HG03159 (cell line): ENCODE measurements at regions not wholly inside any gene's neighbourhood (a gene's known extent, or its start where the extent isn't known, plus 50 kb on each side); places are given as distances from the start of the nearest gene placed in this dataset.

Experiments used
- ATAC-seq: cut with Tn5 transposase; IDR thresholded peaks from one replicate; pipeline ENCODE4 v1.9.1; 2021; ENCODE audit warnings: mild to moderate bottlenecking, moderate library complexity; ENCODE audit not compliant: unreplicated experiment

DNA sequence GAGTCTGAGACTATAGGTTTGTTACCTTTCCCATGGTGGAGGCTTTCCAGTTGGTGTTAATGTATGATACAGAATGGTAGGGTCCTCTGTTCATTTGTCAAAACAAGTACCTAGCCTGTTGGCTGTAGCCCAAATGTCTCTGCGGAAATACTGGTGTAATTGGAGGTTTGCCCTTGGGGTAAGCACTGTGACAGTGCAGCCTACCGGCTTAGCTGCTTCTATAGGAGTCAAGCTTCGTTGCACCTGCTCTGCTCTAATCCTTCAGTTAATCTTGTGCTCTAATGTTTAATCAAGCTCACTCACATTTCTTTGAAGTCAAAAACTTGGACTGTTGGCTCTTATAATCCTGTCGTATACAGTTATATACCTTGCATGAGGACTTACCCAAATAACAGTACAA, 203.4 kb downstream of the CCNG2 start:
- no peak for ATAC-seq

DNA sequence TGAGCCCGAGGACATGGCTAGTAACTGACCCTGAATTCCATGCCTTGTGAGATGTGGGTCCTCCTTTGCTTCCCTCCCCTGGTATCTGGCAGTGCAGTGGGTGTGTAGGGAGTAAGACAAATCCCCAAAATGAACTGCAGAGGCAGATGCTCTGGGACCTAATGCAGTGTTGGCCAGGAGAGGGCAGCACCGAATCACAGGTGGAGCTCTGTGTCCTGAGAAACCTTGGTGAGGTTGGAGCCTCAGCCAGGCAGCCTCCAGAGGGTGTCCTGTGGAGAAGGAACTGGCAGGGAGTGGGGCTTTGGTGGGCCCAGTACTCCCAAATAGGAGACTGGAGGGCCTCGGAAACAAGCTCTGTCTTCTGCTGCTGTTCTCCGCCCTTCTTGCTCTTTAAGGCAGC, 209.9 kb downstream of the CCNG2 start:
- ATAC-seq = peak; percentile 85

DNA sequence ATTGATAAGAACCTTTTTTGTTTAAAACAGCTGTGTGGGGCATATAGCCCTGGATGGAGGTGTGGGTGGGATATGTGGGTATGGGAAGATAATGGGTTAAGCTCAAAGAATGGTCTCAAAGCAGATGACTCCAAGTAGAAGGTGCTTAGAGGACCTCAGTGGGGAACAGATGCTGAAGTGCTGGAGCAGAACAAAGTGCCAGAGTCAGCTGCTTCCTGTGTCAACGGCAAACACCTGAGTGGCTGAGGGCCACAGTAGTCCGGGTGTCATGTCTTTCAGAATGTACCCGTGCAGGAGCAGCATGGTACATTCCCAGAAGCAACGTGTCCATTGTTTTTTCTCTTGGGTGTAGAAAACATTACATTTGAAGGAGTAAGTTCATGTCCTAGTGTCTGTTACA, 210.6 kb downstream of the CCNG2 start:
- ATAC-seq = no peak

DNA sequence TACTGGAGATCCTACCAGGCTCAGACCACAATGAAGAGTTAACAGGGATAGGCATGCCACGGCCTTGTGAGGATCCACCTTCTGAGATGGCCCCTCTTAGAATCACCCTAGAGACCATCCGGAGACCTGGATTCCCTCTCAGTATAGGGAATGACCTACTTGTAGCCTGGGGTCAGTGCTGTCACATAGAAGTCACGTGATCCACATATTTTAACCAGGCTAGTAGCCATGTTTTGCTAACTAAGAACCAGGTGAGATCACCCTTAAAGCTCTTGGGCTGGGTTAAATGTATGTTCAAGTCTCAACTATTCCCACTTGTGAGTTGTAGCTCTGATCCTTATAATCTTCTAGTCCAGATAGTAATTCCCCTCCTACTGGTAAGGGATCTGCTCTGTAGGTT, 215.4 kb downstream of the CCNG2 start:
- ATAC-seq = no peak

DNA sequence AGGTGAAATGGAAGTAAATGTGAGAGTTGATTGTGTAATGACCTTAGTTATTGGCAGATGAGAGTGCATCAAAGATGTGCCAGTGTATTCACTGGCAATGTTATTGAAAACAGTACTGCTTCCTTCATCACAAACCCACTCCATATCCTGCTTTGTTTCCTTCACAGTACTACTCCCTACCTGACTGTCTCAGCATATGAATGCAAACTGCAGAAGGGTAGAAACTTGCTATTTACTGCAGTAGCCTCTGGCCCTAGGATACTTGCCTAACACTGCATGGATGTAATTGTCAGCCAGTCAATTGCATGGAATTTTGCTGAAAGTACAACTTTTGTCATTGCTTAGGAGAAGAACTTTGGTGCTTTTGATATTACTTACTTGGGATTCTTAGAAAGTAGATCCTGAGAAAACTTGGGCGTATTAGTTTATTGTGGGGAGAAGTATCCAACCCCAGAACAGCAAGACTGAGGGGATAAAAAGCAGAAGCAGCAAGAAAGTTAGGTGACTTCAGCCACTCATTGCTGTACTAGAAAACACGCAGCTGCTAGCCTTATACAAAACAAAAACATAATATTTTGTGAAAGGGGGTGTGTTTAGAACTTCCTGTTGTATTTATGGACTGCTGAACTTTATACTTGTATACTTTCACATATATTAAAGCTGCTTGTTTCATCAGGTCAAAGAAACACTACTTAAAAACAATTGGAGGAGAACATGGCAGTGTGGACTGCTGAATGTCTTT, 219.0 kb downstream of the CCNG2 start:
- no peak for ATAC-seq

DNA sequence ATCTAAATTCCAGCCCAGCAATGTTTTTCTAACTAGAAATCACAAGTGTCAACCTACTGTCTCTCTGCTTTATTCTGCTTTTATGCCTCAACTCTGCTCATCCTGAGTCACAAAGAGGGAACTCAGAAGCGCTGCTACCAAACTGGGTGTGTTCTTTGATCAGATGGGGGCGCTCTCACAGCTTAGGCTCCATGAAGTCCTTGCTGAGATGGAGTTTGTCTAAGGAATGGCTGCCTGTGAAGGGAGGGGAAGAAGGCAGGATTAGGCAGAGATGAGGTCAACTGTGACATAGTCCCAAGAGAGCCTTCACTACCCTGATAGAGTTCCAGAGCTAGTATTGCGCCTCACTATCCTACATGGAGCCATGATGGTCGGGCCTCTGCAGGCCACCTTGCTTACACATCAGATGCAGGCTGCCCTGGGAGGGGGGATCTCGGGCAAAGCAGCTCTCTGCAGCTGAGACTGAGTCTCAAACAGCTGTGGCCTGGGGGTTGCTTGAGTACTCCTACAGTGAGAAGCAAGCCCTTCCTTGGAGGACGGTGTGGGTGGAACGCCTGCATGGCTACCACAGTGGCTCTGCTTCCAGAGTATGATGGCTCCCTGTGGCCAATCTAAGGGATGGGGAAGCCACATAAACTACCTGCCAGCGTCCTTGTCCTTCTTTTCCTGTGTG, 219.9 kb downstream of the CCNG2 start:
- no peak for ATAC-seq

DNA sequence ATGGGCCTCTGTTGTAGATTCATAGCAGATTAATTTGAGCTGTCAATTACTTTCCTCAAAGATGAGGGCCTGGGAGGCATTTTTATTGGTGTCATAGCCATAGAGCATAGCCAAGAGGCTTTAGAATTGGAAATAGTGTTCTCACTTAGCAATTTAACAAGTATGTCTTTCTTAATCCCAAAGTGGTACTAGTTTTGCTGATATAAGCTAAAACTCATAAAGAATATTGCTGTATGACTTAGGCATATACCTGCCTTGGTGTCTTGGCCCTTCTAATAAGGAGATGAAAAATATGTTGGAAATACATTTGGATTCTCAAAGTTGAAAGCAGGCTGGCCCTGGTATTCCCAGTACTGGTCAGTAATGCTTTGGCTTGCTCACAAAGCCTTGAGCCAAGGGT, 221.5 kb upstream of the CXCL13 start:
- ATAC-seq = no peak

DNA sequence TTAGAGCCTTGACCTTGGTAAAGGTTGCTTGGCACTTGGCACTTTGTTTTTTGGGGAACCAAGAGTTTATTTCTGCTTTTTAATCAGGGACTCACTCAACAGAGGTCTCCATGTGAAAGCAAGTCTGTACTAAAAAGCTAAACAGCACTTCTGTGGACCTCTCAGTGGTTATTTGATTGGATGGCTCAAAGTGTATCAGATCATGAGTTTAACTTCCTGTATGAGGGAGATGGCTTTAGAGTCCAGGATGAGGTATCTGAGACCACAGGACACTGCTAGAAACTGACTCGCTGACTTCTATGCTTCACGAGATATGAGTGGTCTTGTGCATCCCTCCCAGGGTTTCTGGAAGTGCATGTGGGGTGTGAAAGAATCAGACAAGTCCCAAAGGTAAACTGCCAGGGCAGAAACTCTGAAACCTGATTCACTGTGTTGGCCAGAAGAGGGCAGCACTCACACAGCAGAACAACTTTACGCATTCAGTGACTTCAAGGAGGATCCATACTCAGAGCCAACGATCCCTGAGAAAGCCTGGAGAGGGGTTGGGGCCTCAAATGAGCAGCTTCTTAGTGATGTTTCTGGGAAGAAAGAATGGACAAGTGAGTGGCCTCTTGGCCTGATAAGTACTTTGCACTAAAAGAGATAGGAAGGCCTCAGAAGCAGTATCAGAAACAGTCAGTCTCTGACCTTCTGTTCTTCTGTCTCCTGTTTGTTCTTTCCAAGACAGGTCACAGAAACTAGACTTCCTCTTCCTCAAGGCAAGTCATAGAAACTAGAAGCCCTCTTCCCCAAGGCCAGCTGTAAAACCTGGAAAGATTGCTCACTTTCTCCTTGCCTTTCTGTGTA, 220.3 kb upstream of the CXCL13 start:
- peak; percentile 87 for ATAC-seq

DNA sequence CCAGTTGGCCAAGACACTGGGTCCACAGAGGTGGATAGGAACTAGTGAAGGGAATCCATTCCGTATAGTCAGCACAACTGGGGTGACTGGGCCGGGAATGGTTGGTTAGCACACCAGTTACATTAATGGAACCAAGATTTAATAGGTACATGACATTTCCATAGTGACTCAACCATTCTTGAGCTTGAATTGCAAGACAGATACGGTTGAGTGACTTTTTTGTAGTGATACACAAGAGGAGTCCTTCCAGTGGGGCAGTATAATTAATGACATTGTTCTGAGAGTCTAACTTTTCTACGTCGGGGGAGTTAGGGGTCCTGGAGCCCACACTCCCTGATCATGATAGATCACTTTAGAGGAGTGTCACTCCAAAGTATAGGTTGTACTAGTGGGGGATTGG, 211.6 kb upstream of the CXCL13 start:
- no peak for ATAC-seq

DNA sequence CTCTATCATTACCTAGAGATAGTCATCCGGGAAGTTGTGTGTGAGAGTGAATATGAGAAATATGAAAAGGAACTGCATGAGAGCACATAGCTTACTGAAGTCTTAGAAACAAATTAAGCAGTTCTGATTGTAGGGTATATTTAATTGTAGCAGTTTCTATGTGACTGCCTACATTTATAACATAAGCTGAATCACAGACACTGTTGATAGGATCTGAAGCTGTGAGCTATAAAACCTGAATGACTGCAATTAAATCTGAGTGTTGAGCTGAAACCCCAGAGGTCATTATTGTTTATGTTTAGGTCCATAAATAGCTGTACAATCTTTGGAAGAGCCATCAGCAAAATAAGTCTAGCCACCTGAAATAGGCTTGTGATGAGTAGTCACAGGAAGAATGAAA, 210.1 kb upstream of the CXCL13 start:
- no peak for ATAC-seq

DNA sequence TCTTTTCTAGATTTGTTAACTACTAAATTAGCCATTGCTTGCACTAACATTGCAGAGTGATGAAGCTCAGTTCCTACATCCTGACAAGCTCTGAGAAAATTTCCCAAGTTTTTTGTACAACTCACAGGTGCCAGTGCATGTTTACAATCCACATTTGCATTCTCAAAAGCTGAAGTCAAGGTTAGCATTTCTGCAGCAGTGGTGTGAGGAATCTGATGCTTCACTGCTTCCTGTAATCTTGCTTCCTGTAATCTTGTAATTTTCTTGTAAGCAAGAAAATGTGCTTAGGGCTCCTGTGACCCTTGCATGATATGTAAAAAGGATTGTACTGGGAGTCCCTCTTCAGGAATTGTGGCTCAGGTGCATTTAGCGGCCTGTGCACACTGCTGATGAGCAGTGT, 207.4 kb upstream of the CXCL13 start:
- no peak for ATAC-seq

DNA sequence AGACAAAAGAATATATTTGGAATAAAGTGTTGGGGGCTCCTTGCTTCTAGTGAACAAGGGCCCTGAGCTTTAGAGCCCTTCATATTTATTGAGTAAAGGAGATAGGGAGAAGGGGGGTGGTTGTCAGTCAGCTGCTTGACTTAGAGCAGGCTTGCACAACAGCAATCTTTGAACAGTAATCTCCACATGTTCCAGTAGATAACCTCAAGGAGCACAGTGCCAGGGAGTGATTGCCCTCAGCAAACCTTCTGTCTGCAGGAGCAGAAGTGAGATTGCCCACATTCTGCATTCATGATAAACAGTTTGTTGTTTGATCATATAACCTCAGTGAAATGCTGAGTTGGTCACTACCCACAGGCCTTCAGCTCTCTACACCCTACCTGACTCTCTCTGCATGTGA, 205.8 kb upstream of the CXCL13 start:
- ATAC-seq = no peak

DNA sequence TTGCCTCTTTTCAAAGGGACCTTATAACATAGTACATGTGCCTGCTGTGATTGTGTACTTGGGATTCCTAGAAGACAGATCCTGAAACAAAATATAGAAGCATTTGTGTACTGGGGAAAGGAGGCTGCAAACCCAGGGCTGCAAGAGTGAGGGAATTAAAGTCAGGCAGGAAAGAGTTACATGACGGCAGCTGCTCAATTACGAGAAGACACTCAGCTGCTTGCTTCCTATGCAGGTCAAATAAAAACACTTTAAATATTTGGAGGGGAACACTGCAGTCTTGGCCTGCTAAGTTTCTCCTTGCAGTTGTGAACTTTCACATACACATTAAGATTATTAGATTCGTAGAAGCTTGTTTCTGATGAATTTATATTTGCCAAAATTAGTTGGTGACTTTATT, 191.9 kb upstream of the CXCL13 start:
- no peak for ATAC-seq

DNA sequence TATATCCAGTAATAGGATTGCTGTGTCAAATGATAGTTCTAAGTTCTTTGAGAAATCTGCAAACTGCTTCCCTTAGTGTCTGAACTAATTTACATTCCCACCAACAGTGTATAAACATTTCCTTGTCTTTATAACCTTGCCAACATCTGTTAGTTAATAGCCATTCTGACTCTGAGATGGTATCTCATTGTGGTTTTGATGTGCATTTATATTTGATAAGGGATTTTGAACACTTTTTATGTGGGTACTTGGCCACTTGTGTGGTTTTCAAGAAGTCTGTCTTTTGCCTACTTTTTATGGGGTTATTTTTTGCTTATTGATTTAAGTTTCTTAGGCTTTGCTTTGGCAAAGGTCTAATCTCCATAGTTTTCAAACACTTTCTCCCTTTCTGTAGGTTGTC, 189.9 kb upstream of the CXCL13 start:
- no peak for ATAC-seq

DNA sequence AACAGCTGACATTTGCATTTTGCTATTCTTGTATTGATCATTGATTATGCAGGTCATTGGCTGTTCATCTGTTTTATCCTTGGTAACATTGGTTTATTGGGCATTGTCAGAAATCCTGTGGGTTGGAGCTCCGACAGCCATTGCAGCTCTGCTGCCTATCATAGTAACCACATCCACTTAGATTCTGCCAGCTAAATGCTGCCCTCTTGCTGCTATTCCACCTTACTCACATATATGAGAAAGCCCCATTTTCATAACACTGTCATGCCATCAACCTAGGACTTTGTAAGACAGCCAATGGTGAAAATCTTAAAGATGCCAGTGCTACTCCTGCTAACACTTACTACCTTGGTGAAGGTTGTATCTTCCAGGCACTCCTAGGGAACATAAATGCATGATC, 187.3 kb upstream of the CXCL13 start:
- peak; percentile 53 for ATAC-seq

DNA sequence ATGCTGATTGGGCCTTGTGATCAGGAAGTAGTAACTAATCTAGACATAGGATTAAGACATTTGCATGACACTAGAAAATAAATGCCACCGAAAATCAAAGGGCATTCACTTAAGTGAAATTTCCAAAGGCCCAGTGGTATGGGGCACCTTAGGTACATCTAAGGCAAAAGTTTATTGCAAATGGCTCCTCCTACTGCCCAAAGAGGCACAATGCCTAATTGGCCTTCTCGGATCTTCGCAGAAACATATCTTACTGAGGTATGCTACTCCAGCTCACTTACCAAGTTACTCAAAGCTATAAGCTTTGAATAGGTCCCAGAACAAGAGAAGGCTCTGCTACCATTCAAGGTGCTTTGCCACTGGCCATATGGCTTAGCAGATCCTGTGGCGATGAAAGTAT, 174.8 kb upstream of the CXCL13 start:
- ATAC-seq = no peak

DNA sequence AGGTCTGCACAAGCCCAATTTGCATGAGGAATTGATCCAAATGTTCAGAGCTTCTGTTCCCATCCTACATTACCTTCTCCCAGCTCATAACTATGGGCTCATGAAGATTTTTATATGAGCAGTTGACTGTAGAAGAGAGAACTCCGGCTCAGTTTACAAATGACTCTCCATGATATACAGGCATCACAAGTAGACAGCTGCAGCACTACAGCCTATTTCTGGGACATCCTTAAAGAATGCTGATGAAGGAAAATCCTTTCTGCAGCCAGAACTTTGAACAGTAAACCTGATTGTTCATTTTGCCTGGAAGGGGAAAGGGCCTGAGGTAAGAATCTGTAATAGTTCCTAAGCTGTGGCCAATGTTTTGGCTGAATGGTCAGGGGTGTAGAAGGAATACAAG, 174.1 kb upstream of the CXCL13 start:
- no peak for ATAC-seq

DNA sequence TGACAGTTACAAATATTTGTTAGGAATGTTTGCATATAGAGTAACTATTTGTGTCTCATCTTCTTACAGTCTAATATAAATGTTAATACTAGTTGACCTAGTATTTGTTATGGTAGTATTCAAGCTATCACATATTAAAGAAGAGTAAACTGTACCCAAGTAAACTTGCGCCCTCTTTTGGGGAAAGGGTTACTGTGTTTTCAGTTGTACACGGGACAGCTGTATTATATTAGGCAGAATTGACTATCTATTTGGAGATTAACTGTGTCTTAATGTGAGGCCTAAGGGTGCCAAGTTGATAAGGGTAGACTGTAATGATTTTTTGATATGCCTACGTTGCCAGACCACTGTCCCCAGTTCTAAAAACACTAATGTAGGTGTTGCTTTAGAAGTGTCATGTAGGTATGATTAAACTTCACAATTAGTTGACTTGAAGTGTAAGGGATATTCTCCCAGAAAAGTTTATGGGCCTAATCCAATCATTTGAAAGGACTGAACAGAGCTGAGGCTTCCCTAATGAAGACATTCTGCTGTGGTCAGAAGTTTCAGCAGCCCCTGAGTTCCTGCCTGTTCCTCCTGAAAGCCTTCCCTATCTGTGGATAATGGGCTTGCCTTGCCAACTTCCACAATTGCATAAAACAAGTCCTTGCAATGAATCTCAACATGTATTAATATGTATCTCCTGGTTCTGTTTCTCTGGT, 172.8 kb upstream of the CXCL13 start:
- no peak for ATAC-seq

DNA sequence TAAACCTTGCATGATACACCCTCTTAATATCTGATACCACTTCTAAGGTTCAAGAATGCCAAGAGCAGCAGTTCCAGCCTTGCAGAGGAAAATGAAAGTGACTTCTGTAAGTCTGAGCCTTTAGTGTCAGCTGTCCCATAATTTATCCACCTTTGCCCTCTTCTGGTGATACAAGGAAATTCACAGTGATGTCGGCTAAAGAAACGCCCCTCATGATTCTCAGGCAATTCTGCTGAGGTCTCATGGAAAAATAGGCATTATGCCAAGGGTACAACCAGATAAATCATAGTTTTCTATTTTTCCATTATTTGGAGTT, 172.2 kb upstream of the CXCL13 start:
- peak; percentile 95 for ATAC-seq

DNA sequence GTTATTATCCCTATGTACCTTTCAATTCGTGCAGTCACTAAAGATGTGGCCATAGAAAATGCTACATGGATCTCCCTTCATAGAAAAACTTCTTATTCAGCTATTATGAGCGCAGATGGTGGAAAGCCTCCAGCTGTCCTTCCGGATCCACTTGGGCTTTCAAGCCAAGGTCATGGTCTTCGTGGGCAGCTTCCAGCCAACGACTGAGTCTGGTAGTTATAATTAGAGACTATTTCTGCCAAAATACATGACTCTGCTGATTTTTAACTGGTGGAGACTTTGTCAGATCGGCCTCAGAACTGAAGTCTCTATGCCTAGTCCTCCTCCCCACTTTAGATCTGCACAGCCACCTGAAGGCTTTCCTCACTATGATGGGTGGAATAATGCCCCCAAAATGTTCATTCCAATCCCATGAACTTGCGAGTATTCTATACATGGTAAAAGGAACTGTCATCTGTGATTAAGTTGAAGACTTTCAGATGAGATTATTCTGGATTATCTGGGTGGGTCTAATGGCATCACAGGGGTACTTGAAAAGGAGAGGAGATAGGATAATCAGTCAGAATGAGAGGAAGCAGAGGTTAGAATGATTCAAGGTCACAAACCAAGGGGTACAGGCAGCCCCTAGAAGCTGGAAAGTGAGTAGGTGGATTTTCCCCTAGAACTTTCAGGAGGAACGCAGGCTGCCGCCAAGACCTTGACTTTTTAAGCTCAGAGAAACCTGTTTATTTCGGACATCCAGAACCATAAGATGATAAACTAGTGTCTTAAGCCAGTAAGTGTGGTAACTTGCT, 171.1 kb upstream of the CXCL13 start:
- no peak for ATAC-seq

DNA sequence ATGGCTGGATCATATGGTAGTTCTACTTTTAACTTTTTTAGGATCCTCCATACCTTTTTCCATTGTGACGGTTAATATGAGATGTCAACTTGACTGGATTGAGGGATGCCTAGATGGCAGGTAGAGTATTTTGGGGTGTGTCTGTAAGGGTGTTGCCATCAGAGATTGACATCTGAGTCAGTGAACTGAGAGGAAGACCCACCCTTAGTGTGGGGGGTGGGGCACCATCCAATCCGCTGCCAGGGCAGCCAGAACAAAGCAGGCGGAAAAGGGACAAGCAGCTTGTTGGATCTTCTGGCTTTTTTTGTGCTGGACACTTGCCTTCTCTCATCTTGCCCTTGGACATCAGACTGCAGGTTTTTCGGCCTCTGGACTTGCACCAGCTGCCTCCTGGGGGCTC, 168.5 kb upstream of the CXCL13 start:
- no peak for ATAC-seq
